ENCODE measurements at regions not wholly inside any gene's neighbourhood (a gene's known extent, or its start where the extent isn't known, plus 50 kb on each side); places are given as distances from the start of the nearest gene placed in this dataset.

- TF ChIP-seq REST (IDR thresholded peaks at IDR 0.05; ENCODE audit: low read depth) (no peak), ATF3 (IDR thresholded peaks at IDR 0.05) (no peak), CTCF (IDR thresholded peaks at IDR 0.05 in 2 of 3, conservative IDR thresholded peaks at IDR 0.05 in 1 of 3; ENCODE audit: borderline replicate concordance in 1 of 3, insufficient read depth in 1 of 3, low read depth in 2 of 3, low read length in 2 of 3) (no peak), CBX3 (IDR thresholded peaks at IDR 0.05; ENCODE audit: low read depth) (no peak)
Measured at GRCh38 chr10:8563478-8563877, 509.0 kb downstream of the GATA3 start (continued).

GRCh38 chr10:8566737-8567136 lies 512.2 kb downstream of the GATA3 start:
- H3K36me3 ChIP-seq (ENCODE audit: control insufficient read depth in 1 of 2, insufficient read depth in 2 of 2, low read length in 2 of 2) = no peaks in the 10 kb centered on the region
- CTCF ChIA-PET = no interaction called here
- RAD21 ChIA-PET (ENCODE audit: low non-redundant PET in 1 of 2, low total read pairs in 2 of 2, uncharacterized antibody in 2 of 2, unreplicated experiment in 2 of 2) = no interaction called here
- no peaks in the 10 kb centered on the region for H3K27me3 ChIP-seq (ENCODE audit: insufficient read depth, low read length)
- H2AFZ ChIP-seq (ENCODE audit: low read depth, low read length, poor library complexity, severe bottlenecking) = no peak overlapping the region
- POLR2A ChIA-PET = no interaction called here
- H3K9ac ChIP-seq (ENCODE audit: low read length) = no peak overlapping the region
- no peaks in the 10 kb centered on the region for H3K9me2 ChIP-seq (ENCODE audit: insufficient read depth)
- no peaks in the 10 kb centered on the region for H3K4me1 ChIP-seq (ENCODE audit: control insufficient read depth in 1 of 2, insufficient read depth in 2 of 2, low read length in 2 of 2)
- no peaks in the 10 kb centered on the region for H4K20me1 ChIP-seq (ENCODE audit: insufficient read depth)
- no peak overlapping the region for H3K4me3 ChIP-seq (replicated peaks in 1 of 2; ENCODE audit: low read depth in 1 of 2, low read length in 2 of 2)
- intact Hi-C loops (cut with micrococcal nuclease) = no loop called here
- ATAC-seq (no peak), DNase-seq (ENCODE audit: low read depth, low spot score) (no peak)
- H3K79me2 ChIP-seq (ENCODE audit: insufficient read depth, low read length) = no peaks in the 10 kb centered on the region
- H3K4me2 ChIP-seq (ENCODE audit: low read length) = no peak overlapping the region
- peaks cover 7 to 15% of the 10 kb centered on the region in 2 experiments; a peak in 2 of 4 replicates for H3K9me3 ChIP-seq (ENCODE audit: control insufficient read depth in 1 of 2, insufficient read depth in 1 of 2, low read depth in 1 of 2, low read length in 2 of 2)
- H3K27ac ChIP-seq (ENCODE audit: low read depth, low read length) = no peak overlapping the region
- no TSS peak for BruUV-seq (replicated peaks)
- no peak for TF ChIP-seq SRF (IDR thresholded peaks at IDR 0.05; ENCODE audit: low read depth)
- no peak for TF ChIP-seq MAX (IDR thresholded peaks at IDR 0.05)
- TF ChIP-seq YY1 (IDR thresholded peaks at IDR 0.05; ENCODE audit: extremely low read depth, insufficient replicate concordance, low read depth, low read length) = no peak
- no peak for TF ChIP-seq CEBPB (IDR thresholded peaks at IDR 0.05; ENCODE audit: low read depth)
- no peak for TF ChIP-seq REST (IDR thresholded peaks at IDR 0.05; ENCODE audit: low read depth)
- no peak for TF ChIP-seq ZBTB33 (IDR thresholded peaks at IDR 0.05; ENCODE audit: extremely low read depth, insufficient replicate concordance, low read length)
- no peak for TF ChIP-seq SIN3A (IDR thresholded peaks at IDR 0.05; ENCODE audit: low read depth)
- no peak for TF ChIP-seq EZH2 (IDR thresholded peaks at IDR 0.05)
- TF ChIP-seq CBX3 (IDR thresholded peaks at IDR 0.05; ENCODE audit: low read depth) = no peak
- no peak for TF ChIP-seq JUND (IDR thresholded peaks at IDR 0.05)
- TF ChIP-seq EGR1 (IDR thresholded peaks at IDR 0.05; ENCODE audit: low read depth) = no peak

Data from HCT116 (cell line).